ENCODE measurements at regions not wholly inside any gene's neighbourhood (a gene's known extent, or its start where the extent isn't known, plus 50 kb on each side); places are given as distances from the start of the nearest gene placed in this dataset.

GRCh38 chr15:37873336-37873735 is 61.1 kb upstream of the TMCO5A start:
- TF ChIP-seq, protein P1, sequence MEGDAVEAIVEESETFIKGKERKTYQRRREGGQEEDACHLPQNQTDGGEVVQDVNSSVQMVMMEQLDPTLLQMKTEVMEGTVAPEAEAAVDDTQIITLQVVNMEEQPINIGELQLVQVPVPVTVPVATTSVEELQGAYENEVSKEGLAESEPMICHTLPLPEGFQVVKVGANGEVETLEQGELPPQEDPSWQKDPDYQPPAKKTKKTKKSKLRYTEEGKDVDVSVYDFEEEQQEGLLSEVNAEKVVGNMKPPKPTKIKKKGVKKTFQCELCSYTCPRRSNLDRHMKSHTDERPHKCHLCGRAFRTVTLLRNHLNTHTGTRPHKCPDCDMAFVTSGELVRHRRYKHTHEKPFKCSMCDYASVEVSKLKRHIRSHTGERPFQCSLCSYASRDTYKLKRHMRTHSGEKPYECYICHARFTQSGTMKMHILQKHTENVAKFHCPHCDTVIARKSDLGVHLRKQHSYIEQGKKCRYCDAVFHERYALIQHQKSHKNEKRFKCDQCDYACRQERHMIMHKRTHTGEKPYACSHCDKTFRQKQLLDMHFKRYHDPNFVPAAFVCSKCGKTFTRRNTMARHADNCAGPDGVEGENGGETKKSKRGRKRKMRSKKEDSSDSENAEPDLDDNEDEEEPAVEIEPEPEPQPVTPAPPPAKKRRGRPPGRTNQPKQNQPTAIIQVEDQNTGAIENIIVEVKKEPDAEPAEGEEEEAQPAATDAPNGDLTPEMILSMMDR (IDR thresholded peaks at IDR 0.05), result no peak
- TF ChIP-seq POLR2A (IDR thresholded peaks at IDR 0.05), result no peak
- DNase-seq, result no peak
- Histone ChIP-seq H3K4me1 (no peaks in the 10 kb centered on the region), H3K36me3 (ENCODE audit: low read depth, missing control alignments) (no peaks in the 10 kb centered on the region), H3K4me3 (no peak overlapping the region), H3K27ac (no peak overlapping the region), H3K27me3 (no peaks in the 10 kb centered on the region), H3K9me3 (no peaks in the 10 kb centered on the region)
- WGBS, 2 donors, result 44 to 64% methylated on average over 3 of the region's 3 CpGs
- intact Hi-C loops (cut with DNase I; ENCODE audit: low total_unique reads), result no loop called here

- 87% methylated on average over 3 of the region's 3 CpGs for WGBS, 2 donors
- Histone ChIP-seq H3K4me3 (no peak overlapping the region), H3K9me3 (no peaks in the 10 kb centered on the region), H3K36me3 (ENCODE audit: low read depth, missing control alignments) (no peaks in the 10 kb centered on the region), H3K4me1 (no peaks in the 10 kb centered on the region), H3K27me3 (no peaks in the 10 kb centered on the region), H3K27ac (no peak overlapping the region)
- TF ChIP-seq POLR2A (IDR thresholded peaks at IDR 0.05), result no peak
- TF ChIP-seq, protein P1 (IDR thresholded peaks at IDR 0.05), result no peak
- no peak for DNase-seq
- intact Hi-C loops (cut with DNase I; ENCODE audit: low total_unique reads), result no loop called here
These were observed 57.5 kb upstream of the TMCO5A start for GRCh38 chr15:37876900-37877299.

GRCh38 chr15:37877851-37878741 is 56.3 kb upstream of the TMCO5A start:
- H3K27ac ChIP-seq, result no peak overlapping the region
- H3K4me1 ChIP-seq, result no peaks in the 10 kb centered on the region
- TF ChIP-seq, protein P1 (IDR thresholded peaks at IDR 0.05), result no peak
- no peak for TF ChIP-seq POLR2A (IDR thresholded peaks at IDR 0.05)
- H3K4me3 ChIP-seq, result no peak overlapping the region
- no peak for DNase-seq
- H3K9me3 ChIP-seq, result no peaks in the 10 kb centered on the region
- WGBS, 2 donors, result 63 to 77% methylated on average over 7 of the region's 7 CpGs
- H3K27me3 ChIP-seq, result no peaks in the 10 kb centered on the region
- H3K36me3 ChIP-seq (ENCODE audit: low read depth, missing control alignments), result no peaks in the 10 kb centered on the region
- intact Hi-C loops (cut with DNase I; ENCODE audit: low total_unique reads), result no loop called here

- no peaks in the 10 kb centered on the region for H3K9me3 ChIP-seq
- no peak overlapping the region for H3K27ac ChIP-seq
- no peaks in the 10 kb centered on the region for H3K36me3 ChIP-seq (ENCODE audit: low read depth, missing control alignments)
- no peak for TF ChIP-seq POLR2A (IDR thresholded peaks at IDR 0.05)
- TF ChIP-seq, protein P1 (IDR thresholded peaks at IDR 0.05), result peak; percentile 22 to 56 (median 47)
- DNase-seq, result peak; percentile 21
- 42 to 47% methylated on average over 12 of the region's 12 CpGs for WGBS, 2 donors
- no peak overlapping the region for H3K4me3 ChIP-seq
- no peaks in the 10 kb centered on the region for H3K27me3 ChIP-seq
- H3K4me1 ChIP-seq, result no peaks in the 10 kb centered on the region
- intact Hi-C loops (cut with DNase I; ENCODE audit: low total_unique reads), result no loop called here
These were observed 54.2 kb upstream of the TMCO5A start for GRCh38 chr15:37880009-37880834.

Data from testis (tissue), 2 donors.